ACC112 (cell line): ENCODE measurements at regions not wholly inside any gene's neighbourhood (a gene's known extent, or its start where the extent isn't known, plus 50 kb on each side); places are given as distances from the start of the nearest gene placed in this dataset.

Experiments used
- H2AFZ ChIP-seq: fragments of 200-600 bp; sonication (generic); one replicate; pipeline ENCODE4 v1.6.0; 2017; ENCODE audit warnings: antibody characterized with exemption, low read length; ENCODE audit not compliant: unreplicated experiment
- H3K27ac ChIP-seq: fragments of 200-600 bp; sonication (generic); 2 replicates; pipeline ENCODE4 v1.5.1; 2014; ENCODE audit warnings: low read depth, mild to moderate bottlenecking, antibody characterized with exemption, low read length, moderate library complexity
- H3K27me3 ChIP-seq: fragments of 200-600 bp; sonication (generic); 2 replicates; pipeline ENCODE4 v1.6.1; 2014; ENCODE audit warnings: mild to moderate bottlenecking, antibody characterized with exemption, low read length, moderate library complexity, mixed read lengths; ENCODE audit not compliant: insufficient read depth
- H3K36me3 ChIP-seq: fragments of 200-600 bp; sonication (generic); 2 replicates; pipeline ENCODE4 v1.6.1; 2016; ENCODE audit warnings: mild to moderate bottlenecking, antibody characterized with exemption, low read length, moderate library complexity, mixed read lengths; ENCODE audit not compliant: insufficient read depth
- H3K4me1 ChIP-seq: fragments of 200-600 bp; sonication (generic); one replicate; pipeline ENCODE4 v1.6.1; 2016; ENCODE audit warnings: low read length, mixed read lengths; ENCODE audit not compliant: insufficient read depth, unreplicated experiment, control insufficient read depth
- H3K4me3 ChIP-seq: fragments of 200-600 bp; sonication (generic); 2 replicates; pipeline ENCODE4 v1.5.1; 2014; ENCODE audit warnings: mild to moderate bottlenecking, low read depth, low read length
- H3K79me2 ChIP-seq: fragments of 200-600 bp; sonication (generic); one replicate; pipeline ENCODE4 v1.6.0; 2016; ENCODE audit warnings: low read length; ENCODE audit not compliant: control insufficient read depth, unreplicated experiment, insufficient read depth

DNA sequence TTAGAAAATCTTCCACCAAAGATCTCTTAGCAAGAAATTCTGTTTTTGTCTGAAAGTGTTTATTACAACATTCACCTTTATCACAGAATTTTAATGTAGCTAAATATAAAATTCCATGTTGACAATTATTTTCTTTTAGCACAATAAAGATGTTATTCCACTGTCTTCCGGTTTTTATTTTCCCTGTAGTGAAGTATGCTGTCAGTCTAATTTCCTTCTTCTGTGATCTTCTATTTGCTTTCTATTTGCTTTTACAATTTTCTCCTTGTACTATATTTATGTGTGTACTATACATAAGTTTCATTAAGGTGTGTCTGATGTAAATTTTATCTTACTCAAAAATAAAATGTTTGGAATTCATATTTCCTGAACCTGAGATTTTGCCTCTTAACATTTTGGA is 117.5 kb upstream of the PPP2R3A start:
- H3K79me2 ChIP-seq = no peaks in the 10 kb centered on the region
- no peak overlapping the region for H2AFZ ChIP-seq
- H3K27me3 ChIP-seq = no peaks in the 10 kb centered on the region
- H3K36me3 ChIP-seq = no peaks in the 10 kb centered on the region
- no peak overlapping the region for H3K27ac ChIP-seq
- H3K4me3 ChIP-seq = no peak overlapping the region
- H3K4me1 ChIP-seq = no peaks in the 10 kb centered on the region

DNA sequence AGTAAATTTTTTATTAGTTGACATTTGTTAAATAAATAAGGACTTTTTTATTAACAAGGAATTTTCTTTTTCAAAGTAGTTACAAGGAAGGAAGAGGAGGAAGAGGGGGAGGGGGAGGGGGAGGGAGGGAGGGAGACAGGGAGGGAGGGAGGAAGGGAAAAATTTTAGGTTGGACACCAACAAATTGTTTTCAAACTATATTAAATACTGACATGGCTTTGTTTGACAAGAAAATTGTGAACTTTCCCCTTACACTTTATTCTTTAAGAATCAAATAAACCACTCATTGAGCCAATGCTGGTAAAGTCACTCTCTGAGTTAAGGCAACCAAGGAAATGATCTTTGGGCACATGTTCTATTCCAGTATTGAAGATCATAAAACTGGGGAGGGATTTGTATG is 115.7 kb upstream of the PPP2R3A start:
- no peak overlapping the region for H3K27ac ChIP-seq
- H3K27me3 ChIP-seq = no peaks in the 10 kb centered on the region
- H2AFZ ChIP-seq = no peak overlapping the region
- H3K36me3 ChIP-seq = no peaks in the 10 kb centered on the region
- H3K79me2 ChIP-seq = no peaks in the 10 kb centered on the region
- no peaks in the 10 kb centered on the region for H3K4me1 ChIP-seq
- no peak overlapping the region for H3K4me3 ChIP-seq

DNA sequence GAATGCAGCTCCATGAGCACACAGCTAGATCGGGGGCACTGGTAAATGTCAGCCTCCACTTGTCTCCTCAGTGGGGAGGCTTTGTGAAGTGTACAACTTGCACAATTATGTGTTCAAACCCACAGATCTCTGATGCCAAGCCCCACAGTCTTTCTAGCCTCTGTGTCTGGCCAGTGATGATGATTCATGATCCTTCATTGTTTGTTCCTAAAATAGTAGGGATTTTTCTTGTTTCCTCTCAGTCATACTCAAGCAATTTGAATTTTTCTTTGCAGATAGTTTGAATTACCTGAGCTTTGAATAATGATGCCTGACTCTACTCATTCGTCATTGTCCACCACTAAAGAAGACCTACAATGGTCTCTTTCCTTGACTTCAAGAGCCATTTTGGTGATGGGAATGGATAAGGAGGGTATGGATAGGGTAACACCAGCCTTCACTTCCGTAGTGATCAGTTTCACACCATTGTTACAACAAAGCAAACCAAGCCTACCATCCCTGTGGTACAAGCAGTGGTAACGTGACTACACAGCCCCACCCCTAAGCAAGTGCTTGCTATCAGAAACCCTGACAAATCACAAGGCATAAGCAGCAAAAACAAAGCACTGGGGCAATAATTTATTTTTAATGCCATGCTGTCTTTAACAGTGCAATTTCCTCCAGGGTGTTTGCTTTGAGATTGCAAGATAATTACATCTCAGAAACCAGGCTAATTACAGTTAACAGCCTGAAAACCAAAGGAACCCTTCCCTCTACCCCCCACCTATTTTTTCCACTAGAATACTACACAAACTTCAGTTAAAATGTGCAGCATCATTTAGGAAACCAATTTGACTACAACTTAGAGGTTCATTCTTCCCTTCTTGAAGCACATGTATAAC is 114.1 kb upstream of the PPP2R3A start:
- H3K4me3 ChIP-seq = no peak overlapping the region
- H3K27ac ChIP-seq = no peak overlapping the region
- H3K36me3 ChIP-seq = no peaks in the 10 kb centered on the region
- H3K27me3 ChIP-seq = no peaks in the 10 kb centered on the region
- H3K79me2 ChIP-seq = no peaks in the 10 kb centered on the region
- no peaks in the 10 kb centered on the region for H3K4me1 ChIP-seq
- no peak overlapping the region for H2AFZ ChIP-seq

DNA sequence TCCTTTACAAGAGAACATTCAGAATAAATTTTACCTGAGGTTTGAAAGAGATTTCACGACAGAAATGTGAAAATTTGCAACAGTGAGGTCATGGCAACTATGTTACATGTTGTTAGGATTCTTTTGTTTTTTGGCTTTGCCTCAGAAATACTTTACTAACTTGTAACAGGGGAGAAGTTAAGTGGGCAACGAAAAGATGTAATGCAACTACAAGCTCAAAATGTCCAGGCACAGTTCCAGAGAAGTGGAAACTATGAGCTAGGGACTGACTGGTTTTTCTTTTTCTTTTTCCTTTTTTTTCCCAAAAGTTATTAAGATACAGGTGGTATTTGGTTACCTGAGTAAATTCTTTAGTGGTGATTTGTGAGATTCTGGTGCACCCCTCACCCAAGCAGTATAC is 111.5 kb upstream of the PPP2R3A start:
- H3K4me1 ChIP-seq = no peaks in the 10 kb centered on the region
- H3K79me2 ChIP-seq = no peaks in the 10 kb centered on the region
- H3K36me3 ChIP-seq = no peaks in the 10 kb centered on the region

DNA sequence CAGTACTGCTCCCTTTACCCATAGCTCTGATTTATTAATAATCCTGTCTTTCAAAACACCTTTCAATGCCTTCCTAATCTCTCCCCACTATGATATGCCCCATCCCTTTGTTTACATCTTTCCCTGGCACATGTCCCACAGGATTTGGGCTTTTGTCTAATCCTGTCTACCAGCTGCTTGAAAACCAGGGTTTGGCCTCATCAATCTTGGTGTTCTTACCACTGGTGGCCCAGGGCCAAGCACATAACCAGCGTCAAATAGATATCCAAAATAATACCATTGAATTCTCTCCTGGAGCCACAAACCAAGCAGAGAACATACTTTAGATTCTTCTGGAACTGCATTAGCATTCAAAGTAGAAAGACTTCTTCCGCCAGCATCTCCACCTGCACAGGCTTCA is 104.8 kb upstream of the PPP2R3A start:
- H3K79me2 ChIP-seq = no peaks in the 10 kb centered on the region
- H3K27me3 ChIP-seq = no peaks in the 10 kb centered on the region
- H3K36me3 ChIP-seq = no peaks in the 10 kb centered on the region
- H2AFZ ChIP-seq = no peak overlapping the region
- H3K4me3 ChIP-seq = no peak overlapping the region
- H3K4me1 ChIP-seq = no peaks in the 10 kb centered on the region
- no peak overlapping the region for H3K27ac ChIP-seq

More for the DNA sequence above, 111.5 kb upstream of the PPP2R3A start:
- Histone ChIP-seq H2AFZ (no peak overlapping the region), H3K4me3 (no peak overlapping the region), H3K27ac (no peak overlapping the region), H3K27me3 (no peaks in the 10 kb centered on the region)

DNA sequence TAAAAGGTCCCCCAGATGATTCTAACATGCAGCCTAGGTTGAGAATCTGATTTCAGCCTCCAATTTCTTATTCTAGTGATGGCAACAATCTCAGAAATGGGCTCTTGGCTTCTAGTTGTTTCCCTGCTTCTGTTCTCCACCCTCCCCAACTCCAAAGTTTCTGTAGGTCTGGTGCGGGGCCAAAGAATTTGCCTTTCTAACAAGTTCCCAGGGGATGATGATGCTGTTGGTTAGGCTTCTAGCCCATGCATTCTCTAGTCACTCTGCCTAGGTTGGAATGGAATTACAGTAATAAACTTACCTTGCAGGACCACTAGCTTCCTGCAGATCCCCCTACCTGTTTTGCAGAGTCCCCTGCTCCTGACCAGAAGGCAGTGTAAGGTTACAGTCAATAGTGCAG is 103.2 kb upstream of the PPP2R3A start:
- H3K4me1 ChIP-seq = no peaks in the 10 kb centered on the region
- no peak overlapping the region for H3K27ac ChIP-seq
- no peak overlapping the region for H3K4me3 ChIP-seq
- H3K27me3 ChIP-seq = no peaks in the 10 kb centered on the region
- H2AFZ ChIP-seq = no peak overlapping the region
- H3K79me2 ChIP-seq = no peaks in the 10 kb centered on the region
- H3K36me3 ChIP-seq = no peaks in the 10 kb centered on the region

DNA sequence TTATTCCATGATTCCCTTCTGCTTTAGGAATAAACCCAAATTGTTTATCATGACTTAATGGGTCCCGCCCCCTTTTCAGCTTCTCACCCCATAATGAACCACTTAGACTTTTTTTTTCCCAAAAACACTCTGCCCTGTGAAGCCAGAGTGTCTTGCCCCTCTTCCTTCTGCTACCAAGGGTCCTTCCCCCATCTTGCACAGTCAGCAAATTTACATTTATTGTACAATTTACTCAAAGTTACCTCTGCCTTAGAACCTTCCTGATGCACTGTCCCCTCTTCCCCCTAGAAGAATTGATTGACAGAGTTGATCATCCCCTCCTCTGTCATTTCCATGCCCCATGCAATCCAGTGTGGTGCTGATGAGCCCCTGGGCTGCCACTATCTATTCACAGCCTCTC is 101.5 kb upstream of the PPP2R3A start:
- Histone ChIP-seq H3K4me1 (no peaks in the 10 kb centered on the region), H3K27me3 (no peaks in the 10 kb centered on the region), H3K36me3 (no peaks in the 10 kb centered on the region), H3K4me3 (no peak overlapping the region), H3K79me2 (no peaks in the 10 kb centered on the region), H3K27ac (no peak overlapping the region), H2AFZ (no peak overlapping the region)

DNA sequence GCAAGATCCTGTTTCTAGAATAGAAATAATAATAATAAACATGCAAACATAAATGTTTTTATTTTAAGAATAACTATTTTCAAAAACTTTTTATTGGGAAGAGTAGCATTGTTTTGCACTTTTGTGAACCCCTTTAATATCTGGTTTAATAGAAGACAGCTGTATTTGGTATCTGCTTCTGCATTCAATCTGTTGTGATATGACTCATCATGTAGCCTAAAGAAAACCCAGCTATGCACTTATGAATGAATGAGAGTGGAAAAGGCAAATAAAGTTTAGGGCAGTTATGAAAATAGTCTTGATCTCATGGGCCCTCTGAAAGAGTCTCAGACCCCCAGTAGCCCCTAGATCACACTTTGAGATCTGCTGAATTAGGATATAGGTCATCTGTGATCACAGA is 100.4 kb upstream of the PPP2R3A start:
- Histone ChIP-seq H3K4me1 (no peaks in the 10 kb centered on the region), H2AFZ (no peak overlapping the region), H3K27me3 (no peaks in the 10 kb centered on the region), H3K27ac (no peak overlapping the region), H3K36me3 (no peaks in the 10 kb centered on the region), H3K79me2 (no peaks in the 10 kb centered on the region), H3K4me3 (no peak overlapping the region)

DNA sequence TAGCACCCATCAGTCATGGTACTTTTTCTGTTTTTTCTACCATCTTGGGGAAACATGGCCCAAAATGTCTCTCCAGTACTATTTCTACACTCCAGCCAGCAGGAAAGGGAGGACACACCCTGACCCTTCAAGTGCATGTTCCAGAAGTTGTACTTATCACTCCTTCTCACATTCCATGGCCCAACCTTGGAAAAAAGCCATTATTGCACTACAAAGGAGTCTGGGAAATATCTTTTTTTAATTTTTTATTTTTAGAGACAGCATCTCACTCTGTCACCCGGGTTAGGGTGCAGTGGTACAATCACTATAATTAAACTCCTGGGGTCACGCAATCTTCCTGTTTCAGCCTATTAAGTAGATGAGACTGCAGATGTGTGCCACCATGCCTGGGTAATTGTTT is 100.0 kb upstream of the PPP2R3A start:
- no peak overlapping the region for H3K4me3 ChIP-seq
- H3K27me3 ChIP-seq = no peaks in the 10 kb centered on the region
- H3K27ac ChIP-seq = no peak overlapping the region
- no peak overlapping the region for H2AFZ ChIP-seq
- H3K36me3 ChIP-seq = no peaks in the 10 kb centered on the region
- H3K4me1 ChIP-seq = no peaks in the 10 kb centered on the region
- no peaks in the 10 kb centered on the region for H3K79me2 ChIP-seq

DNA sequence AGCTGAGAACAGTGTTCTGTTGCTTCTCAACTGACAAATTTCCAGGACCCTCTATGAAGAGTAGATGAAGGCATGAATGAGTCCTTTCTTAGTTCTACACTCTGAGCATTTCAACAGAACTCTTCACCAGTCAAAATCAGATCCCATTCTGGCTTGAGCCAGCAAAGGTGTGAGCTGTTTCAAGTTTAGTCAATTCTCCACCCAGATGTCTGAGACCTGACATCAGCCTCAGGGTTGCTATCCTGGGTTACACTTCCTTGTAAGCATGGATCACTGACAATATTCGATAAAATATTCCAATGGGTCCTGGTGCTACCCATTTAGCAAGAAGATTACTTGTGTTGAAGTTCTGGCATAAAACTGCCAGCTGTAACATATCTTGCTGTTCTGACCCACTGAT is 97.6 kb upstream of the PPP2R3A start:
- H3K4me1 ChIP-seq = no peaks in the 10 kb centered on the region
- no peaks in the 10 kb centered on the region for H3K27me3 ChIP-seq
- no peak overlapping the region for H2AFZ ChIP-seq
- no peak overlapping the region for H3K4me3 ChIP-seq
- H3K36me3 ChIP-seq = no peaks in the 10 kb centered on the region
- H3K27ac ChIP-seq = no peak overlapping the region
- no peaks in the 10 kb centered on the region for H3K79me2 ChIP-seq

DNA sequence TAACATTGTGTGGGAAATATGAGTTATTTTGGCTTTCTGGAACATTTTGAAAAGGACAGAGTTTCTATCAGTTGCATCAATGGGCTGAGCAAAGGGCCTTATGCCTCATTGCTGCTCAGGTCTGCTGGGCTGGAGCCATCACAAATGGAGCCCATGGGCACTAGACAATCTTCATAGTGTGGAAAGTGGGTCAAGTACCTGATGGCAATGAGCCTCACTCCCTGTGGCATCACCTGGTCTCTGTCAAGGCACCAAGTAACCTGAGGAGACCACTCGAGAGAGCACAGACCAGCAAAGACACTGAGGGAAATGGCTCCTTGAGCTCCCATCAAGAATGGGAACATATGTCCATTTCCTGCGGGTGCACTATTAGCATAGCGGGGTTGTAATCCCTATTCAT is 96.7 kb upstream of the PPP2R3A start:
- H3K27me3 ChIP-seq = no peaks in the 10 kb centered on the region
- no peak overlapping the region for H3K27ac ChIP-seq
- H3K36me3 ChIP-seq = no peaks in the 10 kb centered on the region
- no peaks in the 10 kb centered on the region for H3K79me2 ChIP-seq
- H3K4me1 ChIP-seq = no peaks in the 10 kb centered on the region
- no peak overlapping the region for H3K4me3 ChIP-seq
- no peak overlapping the region for H2AFZ ChIP-seq
